ENCODE measurements at regions not wholly inside any gene's neighbourhood (a gene's known extent, or its start where the extent isn't known, plus 50 kb on each side); places are given as distances from the start of the nearest gene placed in this dataset.

GRCh38 chr21:39061766-39062165, 121.5 kb downstream of the PSMG1 start:
- TF ChIP-seq RFX5 (IDR thresholded peaks at IDR 0.05; ENCODE audit: low read depth, low read length): no peak
- no peak for TF ChIP-seq CTCF (conservative IDR thresholded peaks at IDR 0.05; ENCODE audit: low read depth, low read length)
- no peak for TF ChIP-seq MAFK (IDR thresholded peaks at IDR 0.05; ENCODE audit: low read depth, low read length)
- TF ChIP-seq FOS (IDR thresholded peaks at IDR 0.05; ENCODE audit: low read depth, low read length): no peak
- TF ChIP-seq POLR2A (IDR thresholded peaks at IDR 0.05; ENCODE audit: low read depth, low read length): no peak
- no peak for TF ChIP-seq RAD21 (IDR thresholded peaks at IDR 0.05; ENCODE audit: low read length)
- no peak for TF ChIP-seq USF2 (IDR thresholded peaks at IDR 0.05; ENCODE audit: low read depth, low read length)
- TF ChIP-seq CEBPB (IDR thresholded peaks at IDR 0.05; ENCODE audit: low read depth, low read length): no peak
